ENCODE measurements at regions not wholly inside any gene's neighbourhood (a gene's known extent, or its start where the extent isn't known, plus 50 kb on each side); places are given as distances from the start of the nearest gene placed in this dataset.

DNA sequence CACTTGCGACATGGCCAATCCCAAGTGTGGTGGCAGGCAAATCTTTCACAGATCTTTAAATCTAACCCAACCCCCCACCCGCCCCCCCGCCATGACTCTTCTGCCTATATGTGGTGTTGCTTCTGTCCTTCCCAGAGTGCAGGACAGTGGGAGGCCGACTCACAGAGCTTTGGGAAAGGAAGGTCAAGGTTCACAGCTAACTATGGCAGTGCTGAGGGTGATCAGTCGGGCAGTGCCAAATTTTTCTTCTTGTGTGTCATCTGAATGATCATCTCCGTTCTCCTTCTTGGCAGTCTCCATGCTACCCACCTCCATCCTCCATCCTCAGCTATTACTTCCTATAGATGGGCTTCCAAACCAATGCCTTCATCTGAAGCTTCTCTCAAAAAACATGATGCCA, 129.0 kb upstream of the NFIB start:
- H3K9me3 Mint-ChIP-seq, result no peaks in the 10 kb centered on the region
- WGBS (ENCODE audit: extremely low coverage, insufficient read length, low lambda C conversion rate), result no CpG with 5 or more reads among the region's 6 CpGs

More for the DNA sequence above, 129.0 kb upstream of the NFIB start:
- H3K4ac ChIP-seq (ENCODE audit: low read depth, low read length), result no peak overlapping the region
- H4K8ac ChIP-seq (replicated peaks; ENCODE audit: insufficient read length, low read depth, low read length), result no peak overlapping the region
- H3K56ac ChIP-seq (ENCODE audit: insufficient read length, low read depth, low read length), result no peak overlapping the region
- H3K18ac ChIP-seq (ENCODE audit: insufficient read length, low read depth, low read length), result no peak overlapping the region
- no peak overlapping the region for H4K5ac ChIP-seq (ENCODE audit: insufficient read length, low read depth, low read length)
- H3K27ac ChIP-seq (ENCODE audit: insufficient read length, low read depth, low read length), result no peak overlapping the region
- H3K23me2 ChIP-seq (ENCODE audit: insufficient read length, low read depth, low read length, poor library complexity, severe bottlenecking), result no peaks in the 10 kb centered on the region
- no peak overlapping the region for H3K14ac ChIP-seq (ENCODE audit: insufficient read depth, low read length)
- no peak overlapping the region for H3K4me2 ChIP-seq (ENCODE audit: insufficient read depth, insufficient read length, low read length)
- no peak for DNase-seq
- H3K23ac ChIP-seq (ENCODE audit: insufficient read length, low read depth, low read length), result no peak overlapping the region
- Mint-ChIP-seq H3K4me3 (no peak overlapping the region), H3K27ac (no peak overlapping the region; a peak in 1 of 7 replicates), H3K4me1 (peaks cover 2 to 4% of the 10 kb centered on the region in 2 experiments; a peak in 2 of 4 replicates), H3K27me3 (ENCODE audit: low read depth) (no peaks in the 10 kb centered on the region; the same call in 1 of the 2 replicates), H3K36me3 (ENCODE audit: insufficient read depth in 1 of 3, low read depth in 3 of 3) (no peaks in the 10 kb centered on the region)
- no peak overlapping the region for H4K91ac ChIP-seq (ENCODE audit: insufficient read length, low read depth, low read length)
- no peak overlapping the region for H2BK120ac ChIP-seq (ENCODE audit: low read depth, low read length, poor library complexity, severe bottlenecking)
- no peaks in the 10 kb centered on the region for H3K9me3 ChIP-seq (ENCODE audit: control insufficient read depth, low read depth, low read length)
- no peaks in the 10 kb centered on the region for H3K79me1 ChIP-seq (ENCODE audit: insufficient read depth, low read depth, low read length, poor library complexity, severe bottlenecking)
- H4K20me1 ChIP-seq (ENCODE audit: control insufficient read depth, insufficient read depth, insufficient read length), result no peaks in the 10 kb centered on the region
- H3T11ph ChIP-seq (ENCODE audit: low read length), result no peak overlapping the region
- no peaks in the 10 kb centered on the region for H3K79me2 ChIP-seq (ENCODE audit: insufficient read depth, low read length)
- no peak overlapping the region for H2AFZ ChIP-seq (ENCODE audit: low read length)
- no peak overlapping the region for H2AK5ac ChIP-seq (ENCODE audit: insufficient read length, low read length)
- TF ChIP-seq, protein P1, sequence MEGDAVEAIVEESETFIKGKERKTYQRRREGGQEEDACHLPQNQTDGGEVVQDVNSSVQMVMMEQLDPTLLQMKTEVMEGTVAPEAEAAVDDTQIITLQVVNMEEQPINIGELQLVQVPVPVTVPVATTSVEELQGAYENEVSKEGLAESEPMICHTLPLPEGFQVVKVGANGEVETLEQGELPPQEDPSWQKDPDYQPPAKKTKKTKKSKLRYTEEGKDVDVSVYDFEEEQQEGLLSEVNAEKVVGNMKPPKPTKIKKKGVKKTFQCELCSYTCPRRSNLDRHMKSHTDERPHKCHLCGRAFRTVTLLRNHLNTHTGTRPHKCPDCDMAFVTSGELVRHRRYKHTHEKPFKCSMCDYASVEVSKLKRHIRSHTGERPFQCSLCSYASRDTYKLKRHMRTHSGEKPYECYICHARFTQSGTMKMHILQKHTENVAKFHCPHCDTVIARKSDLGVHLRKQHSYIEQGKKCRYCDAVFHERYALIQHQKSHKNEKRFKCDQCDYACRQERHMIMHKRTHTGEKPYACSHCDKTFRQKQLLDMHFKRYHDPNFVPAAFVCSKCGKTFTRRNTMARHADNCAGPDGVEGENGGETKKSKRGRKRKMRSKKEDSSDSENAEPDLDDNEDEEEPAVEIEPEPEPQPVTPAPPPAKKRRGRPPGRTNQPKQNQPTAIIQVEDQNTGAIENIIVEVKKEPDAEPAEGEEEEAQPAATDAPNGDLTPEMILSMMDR (conservative IDR thresholded peaks at IDR 0.05), result no peak
- no peaks in the 10 kb centered on the region for H3K27me3 ChIP-seq (ENCODE audit: insufficient read depth, low read length)
- no peak overlapping the region for H2BK12ac ChIP-seq (ENCODE audit: insufficient read length, low read depth, low read length)
- no peak overlapping the region for H2BK5ac ChIP-seq (ENCODE audit: insufficient read length, low read length)
- no peak overlapping the region for H2BK15ac ChIP-seq (ENCODE audit: low read depth, low read length)
- H3K9ac ChIP-seq (ENCODE audit: extremely low read depth, insufficient read length, low read length), result no peak overlapping the region
- H2BK20ac ChIP-seq (ENCODE audit: low read depth, low read length, poor library complexity, severe bottlenecking), result no peak overlapping the region
- no peaks in the 10 kb centered on the region for H3K4me1 ChIP-seq (ENCODE audit: insufficient read depth, low read length)
